K562 (cell line): ENCODE measurements at regions not wholly inside any gene's neighbourhood (a gene's known extent, or its start where the extent isn't known, plus 50 kb on each side); places are given as distances from the start of the nearest gene placed in this dataset.

Experiments used
- ATAC-seq: fragments of 200-7000 bp; cut with Tn5 transposase; 3 replicates; pipeline ENCODE4 v1.9.1; 2020; ENCODE audit warnings: moderate library complexity
- BruUV-seq: library from RNA; stranded (reverse); fragments of 400-500 nt; replicated peaks from 2 replicates; lab custom pipeline; 2021; lab: Mats Ljungman, UMichigan
- CTCF ChIA-PET: fragments of 300-600 bp; formaldehyde crosslinking; extraction: SDS; loops from one replicate; lab custom pipeline; 2021; ENCODE audit warnings: low intra/inter-chr PET ratio; lab: Yijun Ruan, JAX
- POLR2A ChIA-PET: fragments of 300-600, 350-650 bp; sonication (Branson Sonifier 250); formaldehyde crosslinking; extraction: SDS; loops from one replicate; lab custom pipeline; 2021; ENCODE audit warnings: antibody characterized with exemption, inconsistent platforms; lab: Yijun Ruan, JAX
- DNase-seq, 4 experiments: peaks; one replicate each; pipeline versions ENCODE4 v3.0.0 to v3.0.0-alpha.2; 2011 to 2018; ENCODE audit warnings: low spot score in 3 of 4, mixed read lengths in 3 of 4; ENCODE audit errors: extremely low read depth in 1 of 4
- FAIRE-seq: peaks from 2 replicates; lab custom pipeline; 2011; peaks lifted over from hg19 to GRCh38; lab: Jason Lieb, UNC
- H2AFZ ChIP-seq: 2 replicates; pipeline ENCODE4 v1.6.0; 2011; ENCODE audit warnings: low read depth, low read length, control low read depth, inconsistent platforms
- H3K27ac ChIP-seq: fragments of 200-600 bp; 3 replicates; pipeline ENCODE4 v1.8.0; 2011; ENCODE audit warnings: low read depth, mild to moderate bottlenecking, control low read depth, inconsistent platforms, low read length, moderate library complexity, mixed read lengths; ENCODE audit errors: extremely low read depth
- H3K27me3 ChIP-seq, 2 experiments: fragments of 300-600 bp in 1 of 2; 2 replicates in 1 of 2; 3 replicates in 1 of 2; pipeline versions ENCODE4 v1.6.0 to v1.8.0; 2011; ENCODE audit warnings: inconsistent platforms in 2 of 2, low read length in 2 of 2, mild to moderate bottlenecking in 1 of 2, mixed read lengths in 1 of 2, moderate library complexity in 1 of 2; ENCODE audit not compliant: control insufficient read depth in 2 of 2, insufficient read depth in 2 of 2
- H3K36me3 ChIP-seq: fragments of 300-600 bp; 3 replicates; pipeline ENCODE4 v1.8.0; 2011; ENCODE audit warnings: mild to moderate bottlenecking, low read length, inconsistent platforms; ENCODE audit not compliant: control insufficient read depth, insufficient read depth
- H3K4me1 ChIP-seq, 2 experiments: fragments of 200-600 bp in 1 of 2; replicated peaks in 1 of 2; 2 replicates in 1 of 2; 3 replicates in 1 of 2; pipeline versions ENCODE4 v1.5.1 to v1.8.0; 2011; ENCODE audit warnings: inconsistent platforms in 2 of 2, low read length in 2 of 2, mild to moderate bottlenecking in 1 of 2, mixed read lengths in 1 of 2, moderate library complexity in 1 of 2; ENCODE audit not compliant: control insufficient read depth in 2 of 2, insufficient read depth in 2 of 2
- H3K4me2 ChIP-seq: 2 replicates; pipeline ENCODE4 v1.6.1; 2011; ENCODE audit warnings: low read length, control low read depth, inconsistent platforms, mixed read lengths; ENCODE audit not compliant: insufficient read depth
- H3K4me3 ChIP-seq: fragments of 200-600 bp; sonication (generic), shearing (Covaris generic); 2 replicates; pipeline ENCODE4 v1.5.1; 2016; ENCODE audit warnings: control low read depth, inconsistent platforms
- H3K79me2 ChIP-seq: fragments of 200-600 bp; 3 replicates; pipeline ENCODE4 v1.8.0; 2011; ENCODE audit warnings: low read length, inconsistent platforms; ENCODE audit not compliant: control insufficient read depth, insufficient read depth
- H3K9ac ChIP-seq, 2 experiments: 2 replicates each; pipeline versions ENCODE4 v1.6.0 to v1.6.1; 2011; ENCODE audit warnings: low read depth in 2 of 2, low read length in 2 of 2, control low read depth in 1 of 2, inconsistent platforms in 1 of 2, mild to moderate bottlenecking in 1 of 2, mixed read lengths in 1 of 2; ENCODE audit not compliant: insufficient read depth in 1 of 2
- H3K9me1 ChIP-seq: one replicate; pipeline ENCODE4 v1.6.0; 2011; ENCODE audit warnings: inconsistent platforms, mild to moderate bottlenecking, low read length, moderate library complexity; ENCODE audit not compliant: control insufficient read depth, insufficient read depth
- H3K9me3 ChIP-seq: replicated peaks from 2 replicates; pipeline ENCODE4 v1.5.1; 2011; ENCODE audit warnings: low read depth, low read length, inconsistent platforms; ENCODE audit not compliant: control insufficient read depth, insufficient read depth
- H4K20me1 ChIP-seq: replicated peaks from 2 replicates; pipeline ENCODE4 v1.6.1; 2011; ENCODE audit warnings: low read length, inconsistent platforms, mixed read lengths; ENCODE audit not compliant: control insufficient read depth, insufficient read depth
- AFF4 ChIP-seq: sonication (generic); formaldehyde crosslinking; IDR thresholded peaks from 2 replicates; pipeline ENCODE4 v1.8.0; 2023; ENCODE audit warnings: mild to moderate bottlenecking, missing genetic modification reagents
- COPS2 ChIP-seq: fragments of 450-650 bp; conservative IDR thresholded peaks from 2 replicates; pipeline ENCODE4 v1.6.1; 2016; ENCODE audit warnings: mild to moderate bottlenecking, moderate library complexity
- ETS1 ChIP-seq: conservative IDR thresholded peaks from 2 replicates; pipeline ENCODE4 v1.6.1; 2011; ENCODE audit warnings: low read depth, mild to moderate bottlenecking, low read length; ENCODE audit not compliant: control insufficient read depth
- TAF15 ChIP-seq: fragments of 200-400 bp; formaldehyde crosslinking; IDR thresholded peaks from 2 replicates; pipeline ENCODE4 v1.6.1; 2017; ENCODE audit warnings: mild to moderate bottlenecking, low read depth, low read length, moderate library complexity
- TCF15 ChIP-seq: fragments of 250-450 bp; sonication (Bioruptor Pico); IDR thresholded peaks from 2 replicates; pipeline ENCODE4 v1.8.0; 2022; ENCODE audit warnings: moderate library complexity, mild to moderate bottlenecking, inconsistent platforms
- ZC3H8 ChIP-seq: fragments of 450-650 bp; IDR thresholded peaks from 2 replicates; pipeline ENCODE4 v1.6.1; 2017
- ZNF695 ChIP-seq: fragments of 450-650 bp; formaldehyde crosslinking; IDR thresholded peaks from 2 replicates; pipeline ENCODE4 v1.4.0; 2020; ENCODE audit warnings: mild to moderate bottlenecking, moderate library complexity
- WGBS: fragments of 100-300 bp; shearing (Covaris generic); methylation state at CpG from one replicate; pipeline ENCODE4 v1.1.6; 2016; ENCODE audit warnings: low coverage, mixed read lengths; ENCODE audit not compliant: insufficient coverage; ENCODE audit errors: missing lambda C conversion rate; 5-methylcytosine and 5-hydroxymethylcytosine counted together
- in situ Hi-C: fragments of 300-500 bp; cut with MboI; formaldehyde crosslinking; loops from 4 replicates; pipeline ENCODE4 v1.15.0; 2018; ENCODE audit warnings: inconsistent platforms, mixed read lengths
- intact Hi-C: fragments of 100-400 bp; cut with micrococcal nuclease; formaldehyde crosslinking; loops from 2 replicates; pipeline ENCODE4 v1.14.2; 2022
- TF ChIP-seq, protein P1 (sequence below): sonication (generic); formaldehyde crosslinking; IDR thresholded peaks from 2 replicates; pipeline ENCODE4 v1.8.0; 2022; ENCODE audit warnings: missing genetic modification reagents, mild to moderate bottlenecking, moderate library complexity, borderline replicate concordance

DNA sequence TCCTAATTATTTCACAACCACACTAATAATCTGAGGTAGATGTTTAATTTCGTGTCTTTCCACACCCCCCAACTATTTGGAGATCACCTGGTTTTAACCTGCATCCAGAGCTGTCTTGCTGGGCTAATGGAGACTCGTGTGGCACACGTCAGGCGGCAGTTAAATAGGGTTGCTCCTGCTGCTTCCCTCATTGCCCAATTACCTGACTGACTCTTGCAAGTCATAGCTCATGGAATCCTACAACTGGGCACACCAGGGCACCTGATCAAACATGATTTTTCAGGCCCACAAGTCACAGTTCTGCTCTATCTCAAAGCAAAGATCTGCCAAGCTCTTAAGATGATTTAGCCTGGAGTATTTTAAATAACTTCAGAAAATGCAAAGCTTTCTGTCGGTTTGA is 1430.4 kb upstream of the ACVR2A start (continued):
- no peak for TF ChIP-seq AFF4
- no peak for TF ChIP-seq ETS1
- TF ChIP-seq COPS2 = no peak

DNA sequence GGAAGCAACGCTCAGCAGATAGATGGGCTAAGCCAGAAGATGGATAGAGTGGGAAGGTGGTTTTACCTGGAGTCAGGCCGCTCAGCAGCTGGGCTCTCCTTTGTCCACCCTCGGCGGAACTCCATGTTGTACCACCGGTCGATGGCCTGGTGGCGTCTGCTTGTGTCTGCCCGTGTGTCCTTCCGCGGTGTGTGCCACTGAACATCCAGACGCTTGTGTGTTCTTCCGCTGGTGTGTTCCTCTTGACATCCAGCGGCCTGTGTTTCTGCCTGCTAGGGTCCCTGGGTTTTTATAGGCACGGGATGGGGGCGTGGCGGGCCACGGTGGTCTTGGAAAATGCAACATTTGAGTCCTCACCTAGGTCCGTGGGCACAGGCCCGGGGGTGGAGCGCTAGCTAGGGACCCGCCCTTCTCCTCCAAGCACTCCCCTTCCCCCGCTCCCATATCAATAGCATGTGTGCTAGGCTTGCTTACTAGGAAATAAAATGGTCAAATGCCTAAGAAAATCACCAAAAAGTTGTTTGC is 1431.7 kb upstream of the ACVR2A start:
- H3K9me3 ChIP-seq = no peaks in the 10 kb centered on the region
- no peaks in the 10 kb centered on the region for H3K36me3 ChIP-seq
- no peaks in the 10 kb centered on the region for H3K27me3 ChIP-seq
- ChIA-PET POLR2A (no interaction called here), CTCF (no interaction called here)
- DNase-seq (no peak), ATAC-seq (no peak), FAIRE-seq (no peak)
- no TSS peak for BruUV-seq
- H3K27ac ChIP-seq = no peak overlapping the region
- no peaks in the 10 kb centered on the region for H4K20me1 ChIP-seq
- no peak for TF ChIP-seq ZC3H8
- TF ChIP-seq, protein P1, sequence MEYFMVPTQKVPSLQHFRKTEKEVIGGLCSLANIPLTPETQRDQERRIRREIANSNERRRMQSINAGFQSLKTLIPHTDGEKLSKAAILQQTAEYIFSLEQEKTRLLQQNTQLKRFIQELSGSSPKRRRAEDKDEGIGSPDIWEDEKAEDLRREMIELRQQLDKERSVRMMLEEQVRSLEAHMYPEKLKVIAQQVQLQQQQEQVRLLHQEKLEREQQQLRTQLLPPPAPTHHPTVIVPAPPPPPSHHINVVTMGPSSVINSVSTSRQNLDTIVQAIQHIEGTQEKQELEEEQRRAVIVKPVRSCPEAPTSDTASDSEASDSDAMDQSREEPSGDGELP (CRISPR knock-in tag) = 0 out of 2 replicates have a peak, but pooled peaks have one; percentile 6
- no peak for TF ChIP-seq TCF15
- no peak for TF ChIP-seq TAF15
- 0 out of 2 replicates have a peak, but pooled peaks have one; percentile 35 for TF ChIP-seq ZNF695
- in situ Hi-C loops = no loop called here
- no peaks in the 10 kb centered on the region for H3K79me2 ChIP-seq
- H3K9me1 ChIP-seq = no peaks in the 10 kb centered on the region
- no peak overlapping the region for H3K9ac ChIP-seq
- WGBS = 14% methylated on average over 19 of the region's 22 CpGs
- H3K4me3 ChIP-seq = no peak overlapping the region
- intact Hi-C loops = no loop called here
- peak overlapping the region; percentile 41 for H3K4me2 ChIP-seq
- peak overlapping the region; percentile 66; the same call in 1 of the 2 replicates for H2AFZ ChIP-seq
- H3K4me1 ChIP-seq = no peaks in the 10 kb centered on the region
